Small intestine (tissue), 7 donors: ENCODE measurements at regions not wholly inside any gene's neighbourhood (a gene's known extent, or its start where the extent isn't known, plus 50 kb on each side); places are given as distances from the start of the nearest gene placed in this dataset.
"Not testable (repeated sequence)": the region's sequence is repeated elsewhere in the genome, so short reads cannot be mapped to it uniquely, and the experiment has no call there.

Experiments
- DNase-seq, 2 donors: peaks; one replicate each; pipeline versions ENCODE4 v3.0.0 to v3.0.0-alpha.2; 2013
- FAIRE-seq: peaks from 2 replicates; lab custom pipeline; 2012; peaks lifted over from hg19 to GRCh38; lab: Jason Lieb, UNC
- H3K27ac ChIP-seq, 3 donors: one replicate each; pipeline ENCODE4 v1.5.1; 2013; ENCODE audit warnings: low read length in 2 of 3, mild to moderate bottlenecking in 2 of 3, control low read depth in 1 of 3, inconsistent platforms in 1 of 3, low read depth in 1 of 3, moderate library complexity in 1 of 3
- H3K27me3 ChIP-seq, 3 donors: one replicate each; pipeline ENCODE4 v1.6.1; 2013; ENCODE audit warnings: low read length in 3 of 3, inconsistent platforms in 1 of 3; ENCODE audit not compliant: control insufficient read depth in 3 of 3, insufficient read depth in 3 of 3
- H3K36me3 ChIP-seq, 3 donors: one replicate each; pipeline ENCODE4 v1.6.1; 2013; ENCODE audit warnings: low read length in 3 of 3, inconsistent platforms in 1 of 3, low read depth in 1 of 3, mild to moderate bottlenecking in 1 of 3, moderate library complexity in 1 of 3; ENCODE audit not compliant: control insufficient read depth in 3 of 3, insufficient read depth in 2 of 3
- H3K4me1 ChIP-seq, 3 donors: one replicate each; pipeline ENCODE4 v1.6.1; 2013; ENCODE audit warnings: low read length in 2 of 3, inconsistent platforms in 1 of 3, low read depth in 1 of 3, mild to moderate bottlenecking in 1 of 3, moderate library complexity in 1 of 3; ENCODE audit not compliant: control insufficient read depth in 3 of 3, insufficient read depth in 2 of 3
- H3K4me3 ChIP-seq, 3 donors: one replicate each; pipeline ENCODE4 v1.5.1; 2013; ENCODE audit warnings: low read length in 3 of 3, control low read depth in 1 of 3, inconsistent platforms in 1 of 3, low read depth in 1 of 3, mild to moderate bottlenecking in 1 of 3, moderate library complexity in 1 of 3
- H3K9me3 ChIP-seq, 2 donors: one replicate each; pipeline ENCODE4 v1.6.1; 2013; ENCODE audit warnings: low read depth in 1 of 2, low read length in 1 of 2; ENCODE audit not compliant: control insufficient read depth in 2 of 2, insufficient read depth in 1 of 2
- WGBS, 3 donors: extraction: QIAGEN DNeasy Blood & Tissue Kit; methylation state at CpG; one replicate each; pipeline ENCODE4 v1.1.7; 2013; 5-methylcytosine and 5-hydroxymethylcytosine counted together
- donor health status: healthy with polysubstance abuse.
- donor health status: control.
- donor health status: control.
- donor health status: Bipolar disorder and iron deficiency.
- donor health status: healthy.

GRCh38 chr5:82424211-82424610 is 146.1 kb upstream of the RPS23 start:
- WGBS, 3 donors = 32 to 63% (median 47%) methylated on average over 3 of the region's 3 CpGs
- no peak overlapping the region for H3K4me3 ChIP-seq
- H3K36me3 ChIP-seq = no peaks in the 10 kb centered on the region
- no peak for FAIRE-seq
- no peak overlapping the region for H3K27ac ChIP-seq
- DNase-seq = no peak
- no peaks in the 10 kb centered on the region for H3K9me3 ChIP-seq
- no peaks in the 10 kb centered on the region for H3K27me3 ChIP-seq
- peaks cover 0 to 14% (median 0%) of the 10 kb centered on the region in 3 donors for H3K4me1 ChIP-seq

DNA sequence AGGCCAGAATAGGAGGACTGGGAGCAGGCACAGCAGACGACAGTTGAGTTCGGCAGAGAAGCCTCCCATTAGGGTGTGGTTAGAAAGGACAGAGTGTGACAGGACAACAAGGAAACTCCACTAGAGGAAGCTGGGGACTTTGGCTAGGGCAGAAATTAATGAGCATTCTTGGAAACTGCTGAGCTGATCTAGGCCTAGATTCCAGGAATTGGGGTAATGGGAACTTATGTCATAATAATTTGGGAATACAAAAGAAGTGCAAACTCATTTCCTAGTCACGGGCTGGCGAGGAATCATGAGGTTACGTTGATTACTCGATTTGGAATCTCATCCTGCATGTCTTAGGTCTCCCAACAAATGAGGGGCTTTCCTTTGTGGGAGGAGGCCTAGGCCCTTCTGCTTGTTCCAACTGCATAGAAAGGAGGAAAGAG is 144.6 kb upstream of the RPS23 start:
- peak overlapping the region in 2 of 3 donors; percentile 32 to 68 for H3K27ac ChIP-seq
- WGBS, 3 donors = 61 to 71% (median 63%) methylated on average over 6 of the region's 6 CpGs
- FAIRE-seq (no peak), DNase-seq (peak; percentile 45 to 78)
- H3K27me3 ChIP-seq = no peaks in the 10 kb centered on the region
- H3K4me1 ChIP-seq = peaks cover 0 to 21% (median 3%) of the 10 kb centered on the region in 3 donors
- no peaks in the 10 kb centered on the region for H3K9me3 ChIP-seq
- no peaks in the 10 kb centered on the region for H3K36me3 ChIP-seq
- H3K4me3 ChIP-seq = no peak overlapping the region

DNA sequence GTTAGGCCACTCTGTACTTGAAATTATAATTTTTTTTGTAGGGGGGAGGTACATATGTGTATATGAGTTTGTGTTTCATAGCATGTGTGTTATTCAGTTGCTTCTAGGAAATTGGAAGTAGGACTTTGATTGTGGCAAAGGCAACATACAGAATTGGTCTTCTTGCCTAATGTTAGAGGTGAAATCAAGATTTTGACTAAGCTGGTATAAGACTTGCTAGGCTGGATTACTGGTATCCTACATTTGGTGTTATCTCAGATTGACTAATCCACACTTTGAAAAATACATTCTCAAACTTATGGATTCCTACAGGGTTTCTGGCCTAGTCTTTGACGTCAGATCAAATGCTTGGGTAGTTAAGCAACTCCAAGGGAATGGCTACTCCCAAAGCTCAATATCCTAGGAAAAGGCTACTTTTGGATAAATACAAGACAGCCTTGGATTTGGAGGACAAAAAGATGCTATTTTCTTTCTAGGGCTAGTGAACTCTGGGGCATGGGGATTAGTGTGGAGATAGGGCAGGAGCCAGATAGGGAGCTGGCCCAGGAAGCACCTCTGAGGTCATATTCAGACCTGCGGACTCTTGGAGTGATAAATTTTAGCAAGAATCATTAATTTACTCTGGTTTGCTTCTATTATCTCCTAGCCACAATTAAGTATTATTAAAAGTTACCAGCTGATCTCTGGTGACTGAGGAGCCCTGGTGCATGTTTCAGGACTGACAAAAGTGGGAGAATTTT is 144.0 kb upstream of the RPS23 start:
- no peaks in the 10 kb centered on the region for H3K27me3 ChIP-seq
- DNase-seq = no peak
- WGBS, 3 donors = 50 to 65% (median 63%) methylated on average over 2 of the region's 2 CpGs
- peak overlapping the region in 2 of 3 donors; percentile 24 to 68 for H3K27ac ChIP-seq
- peaks cover 1 to 23% (median 3%) of the 10 kb centered on the region in 3 donors for H3K4me1 ChIP-seq
- H3K9me3 ChIP-seq = no peaks in the 10 kb centered on the region
- no peaks in the 10 kb centered on the region for H3K36me3 ChIP-seq
- no peak overlapping the region for H3K4me3 ChIP-seq
- no peak for FAIRE-seq

DNA sequence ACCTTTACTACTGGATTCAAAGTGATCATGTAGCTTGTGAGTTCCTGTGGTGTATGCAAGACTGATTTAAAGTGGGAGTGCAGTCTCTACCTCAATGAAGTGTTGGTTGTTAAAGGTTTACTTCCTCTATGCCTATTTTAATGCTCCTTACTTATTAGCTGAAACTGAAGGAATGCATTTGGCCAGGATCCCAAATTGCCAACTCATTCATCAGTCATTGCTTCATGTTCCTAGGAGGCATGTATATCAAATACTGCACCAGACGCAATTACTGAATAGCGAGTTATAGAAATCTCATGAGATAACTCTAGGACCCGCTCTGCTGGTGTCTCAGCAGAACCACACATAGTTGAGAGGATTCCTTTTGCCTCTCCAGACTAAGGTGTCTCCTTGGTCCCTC is 143.0 kb upstream of the RPS23 start:
- WGBS, 3 donors = 59 to 95% (median 89%) methylated on average over 3 of the region's 3 CpGs
- H3K9me3 ChIP-seq = no peaks in the 10 kb centered on the region
- peaks cover 1 to 19% (median 3%) of the 10 kb centered on the region in 3 donors for H3K4me1 ChIP-seq
- no peak overlapping the region for H3K4me3 ChIP-seq
- no peaks in the 10 kb centered on the region for H3K36me3 ChIP-seq
- peak in 1 of 2 donors; percentile 85 for DNase-seq
- no peak for FAIRE-seq
- no peaks in the 10 kb centered on the region for H3K27me3 ChIP-seq
- H3K27ac ChIP-seq = no peak overlapping the region

- H3K27me3 ChIP-seq, H3K4me3 ChIP-seq, H3K27ac ChIP-seq, DNase-seq, H3K36me3 ChIP-seq, H3K9me3 ChIP-seq, FAIRE-seq: not testable (repeated sequence)
- WGBS, 3 donors = 72 to 86% (median 85%) methylated on average over 4 of the region's 4 CpGs
- H3K4me1 ChIP-seq = peaks cover 1 to 19% (median 3%) of the 10 kb centered on the region in 3 donors
Observed at GRCh38 chr5:82420524-82420923, 142.4 kb upstream of the RPS23 start.

- 79 to 82% (median 81%) methylated on average over 6 of the region's 6 CpGs for WGBS, 3 donors
- H3K4me3 ChIP-seq = no peak overlapping the region
- H3K36me3 ChIP-seq = no peaks in the 10 kb centered on the region
- H3K9me3 ChIP-seq = no peaks in the 10 kb centered on the region
- no peak for DNase-seq
- peaks cover 1 to 19% (median 3%) of the 10 kb centered on the region in 3 donors for H3K4me1 ChIP-seq
- H3K27ac ChIP-seq = no peak overlapping the region
- H3K27me3 ChIP-seq = no peaks in the 10 kb centered on the region
- FAIRE-seq = no peak
Observed at GRCh38 chr5:82419559-82420332, 141.6 kb upstream of the RPS23 start.

GRCh38 chr5:82418608-82418950 is 140.4 kb upstream of the RPS23 start:
- Histone ChIP-seq H3K9me3 (no peaks in the 10 kb centered on the region), H3K36me3 (no peaks in the 10 kb centered on the region), H3K4me1 (peaks cover 1 to 12% (median 3%) of the 10 kb centered on the region in 3 donors), H3K27ac (peak overlapping the region in 1 of 3 donors; percentile 17), H3K4me3 (no peak overlapping the region), H3K27me3 (no peaks in the 10 kb centered on the region)
- 10 to 28% (median 25%) methylated on average over 2 of the region's 2 CpGs for WGBS, 3 donors
- DNase-seq (peak; percentile 45 to 86), FAIRE-seq (no peak)

GRCh38 chr5:82417776-82418607 is 139.8 kb upstream of the RPS23 start:
- 49 to 76% (median 66%) methylated on average over 11 of the region's 11 CpGs for WGBS, 3 donors
- H3K4me3 ChIP-seq = no peak overlapping the region
- no peaks in the 10 kb centered on the region for H3K27me3 ChIP-seq
- no peaks in the 10 kb centered on the region for H3K36me3 ChIP-seq
- no peaks in the 10 kb centered on the region for H3K9me3 ChIP-seq
- DNase-seq = peak in 1 of 2 donors; percentile 54
- H3K27ac ChIP-seq = peak overlapping the region in 2 of 3 donors; percentile 32 to 56
- FAIRE-seq = no peak
- H3K4me1 ChIP-seq = peaks cover 1 to 12% (median 3%) of the 10 kb centered on the region in 3 donors
